ENCODE measurements at regions not wholly inside any gene's neighbourhood (a gene's known extent, or its start where the extent isn't known, plus 50 kb on each side); places are given as distances from the start of the nearest gene placed in this dataset.

DNA sequence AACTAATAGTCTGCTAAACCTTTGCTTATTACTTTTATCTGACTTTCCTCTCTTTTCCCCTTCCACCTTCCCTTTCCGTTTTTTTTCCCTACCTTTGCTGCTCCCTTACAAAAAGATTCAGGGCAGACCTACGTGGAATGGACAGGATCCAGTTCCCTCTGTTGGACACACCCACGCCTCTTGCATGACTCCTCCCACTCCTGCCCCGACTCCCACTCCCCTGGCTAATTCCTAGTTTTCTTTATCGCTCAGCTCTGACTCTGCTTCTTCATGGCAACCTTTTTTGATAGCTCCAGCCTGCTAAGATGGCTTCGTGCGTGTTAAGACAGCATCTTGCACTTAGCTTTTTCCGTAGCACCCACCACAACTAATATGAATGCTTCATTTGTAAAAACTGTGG is 715.6 kb upstream of the NRSN1 start:
- Mint-ChIP-seq H3K27ac (no peak overlapping the region), H3K4me1 (ENCODE audit: low read depth) (no peaks in the 10 kb centered on the region), H3K36me3 (ENCODE audit: low read depth) (no peaks in the 10 kb centered on the region), H3K27me3 (ENCODE audit: low read depth) (no peaks in the 10 kb centered on the region), H3K9me3 (ENCODE audit: insufficient read depth) (peaks cover 4% of the 10 kb centered on the region), H3K4me3 (no peak overlapping the region)
- ATAC-seq: no peak
- ChIA-PET POLR2A (no interaction called here), CTCF (no interaction called here)
- DNase-seq: no peak

DNA sequence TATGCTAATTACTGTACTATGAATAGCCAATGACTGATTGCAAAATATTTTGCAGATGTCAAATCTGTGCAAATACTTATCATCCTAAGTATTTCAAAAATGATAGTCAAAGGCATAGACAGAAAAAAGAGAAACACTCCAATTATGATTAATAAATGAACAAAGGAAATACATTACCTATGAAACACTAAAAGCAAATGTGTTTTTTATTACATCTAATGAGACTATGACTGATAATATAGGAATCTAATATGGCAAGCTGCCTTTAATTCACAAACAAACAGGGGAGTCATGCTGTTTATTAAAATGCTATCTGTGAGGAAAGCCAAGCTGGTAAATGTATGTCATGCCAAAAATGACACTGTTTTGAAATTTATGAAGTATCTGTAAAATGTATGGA is 713.2 kb upstream of the NRSN1 start:
- no peak for ATAC-seq
- Mint-ChIP-seq H3K4me1 (ENCODE audit: low read depth) (no peaks in the 10 kb centered on the region), H3K9me3 (ENCODE audit: insufficient read depth) (peaks cover 4% of the 10 kb centered on the region), H3K36me3 (ENCODE audit: low read depth) (no peaks in the 10 kb centered on the region), H3K27me3 (ENCODE audit: low read depth) (no peaks in the 10 kb centered on the region), H3K4me3 (no peak overlapping the region), H3K27ac (no peak overlapping the region)
- no peak for DNase-seq
- ChIA-PET POLR2A (no interaction called here), CTCF (no interaction called here)

- no peaks in the 10 kb centered on the region for H3K27me3 Mint-ChIP-seq (ENCODE audit: low read depth)
- peaks cover 4% of the 10 kb centered on the region for H3K9me3 Mint-ChIP-seq (ENCODE audit: insufficient read depth)
- no peak overlapping the region for H3K4me3 Mint-ChIP-seq
- no peak overlapping the region for H3K27ac Mint-ChIP-seq
- H3K4me1 Mint-ChIP-seq (ENCODE audit: low read depth): no peaks in the 10 kb centered on the region
- DNase-seq (no peak), ATAC-seq (no peak)
- ChIA-PET POLR2A (no interaction called here), CTCF (no interaction called here)
- no peaks in the 10 kb centered on the region for H3K36me3 Mint-ChIP-seq (ENCODE audit: low read depth)
These were observed 712.5 kb upstream of the NRSN1 start for GRCh38 chr6:23413327-23414050.

DNA sequence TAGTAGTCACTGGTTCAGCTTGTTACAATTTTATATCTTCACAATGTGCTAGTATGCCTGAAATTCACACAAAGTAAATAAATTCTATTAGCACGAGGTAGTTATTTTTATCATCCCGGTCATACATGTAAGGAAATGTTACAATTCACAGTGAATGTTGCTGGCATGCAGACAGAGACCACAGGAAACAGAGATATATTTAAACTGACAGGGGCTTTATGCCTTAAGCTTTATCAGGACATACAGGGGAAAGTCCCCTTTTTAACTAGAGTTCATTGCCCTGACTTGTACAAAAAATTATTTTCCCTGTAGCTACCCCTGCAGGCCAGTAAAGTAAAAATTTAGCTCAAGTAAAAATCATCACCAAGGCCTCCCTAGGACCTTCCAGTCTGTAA is 712.0 kb upstream of the NRSN1 start:
- ChIA-PET POLR2A (no interaction called here), CTCF (no interaction called here)
- Mint-ChIP-seq H3K9me3 (ENCODE audit: insufficient read depth) (peaks cover 4% of the 10 kb centered on the region), H3K27me3 (ENCODE audit: low read depth) (no peaks in the 10 kb centered on the region), H3K4me3 (no peak overlapping the region), H3K27ac (no peak overlapping the region), H3K36me3 (ENCODE audit: low read depth) (no peaks in the 10 kb centered on the region), H3K4me1 (ENCODE audit: low read depth) (no peaks in the 10 kb centered on the region)
- no peak for DNase-seq
- no peak for ATAC-seq

DNA sequence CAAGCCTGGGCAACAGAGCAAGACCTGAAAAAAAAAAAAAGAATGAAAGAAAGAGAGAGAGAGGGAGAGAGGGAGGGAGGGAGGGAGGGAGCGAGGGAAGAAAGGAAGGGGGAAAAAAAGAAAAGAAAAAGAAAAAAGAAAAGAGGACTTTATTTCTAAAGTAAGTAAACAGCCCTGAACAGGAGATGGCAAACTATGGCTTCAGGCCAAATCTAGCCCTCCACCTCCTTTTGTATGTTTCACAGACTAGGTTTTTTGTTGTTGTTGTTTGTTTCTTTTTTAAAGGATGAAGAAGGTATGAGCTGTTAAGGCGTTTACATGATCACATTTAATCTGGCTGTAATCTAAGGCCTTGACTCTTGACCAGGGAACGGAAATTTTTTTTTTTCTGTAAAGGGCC is 711.1 kb upstream of the NRSN1 start:
- Mint-ChIP-seq H3K9me3 (ENCODE audit: insufficient read depth) (peaks cover 4% of the 10 kb centered on the region), H3K36me3 (ENCODE audit: low read depth) (no peaks in the 10 kb centered on the region), H3K27me3 (ENCODE audit: low read depth) (no peaks in the 10 kb centered on the region), H3K4me1 (ENCODE audit: low read depth) (no peaks in the 10 kb centered on the region), H3K4me3 (no peak overlapping the region), H3K27ac (no peak overlapping the region)
- ChIA-PET CTCF (no interaction called here), POLR2A (no interaction called here)
- DNase-seq (no peak), ATAC-seq (no peak)

- H3K4me3 Mint-ChIP-seq: no peak overlapping the region
These were observed 710.1 kb upstream of the NRSN1 start for GRCh38 chr6:23415819-23416427.

DNA sequence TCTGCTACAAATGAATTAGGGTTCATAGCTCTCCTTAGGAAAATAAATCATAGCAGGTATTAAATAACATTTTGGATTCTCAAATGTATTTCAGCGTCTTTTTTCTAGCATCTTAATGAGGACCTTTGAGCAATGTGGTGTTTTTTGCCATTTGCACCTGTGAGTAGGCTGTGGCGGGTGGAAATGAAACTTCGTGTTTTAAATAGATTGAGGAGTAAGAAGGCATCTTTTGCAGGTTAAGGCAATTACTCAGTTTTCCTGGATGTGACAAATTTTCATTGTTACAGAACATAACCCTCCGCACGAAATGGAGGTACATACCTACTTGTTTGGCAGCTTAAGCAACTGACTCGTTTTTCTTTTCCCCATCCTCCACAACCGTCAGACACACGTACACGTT is 708.9 kb upstream of the NRSN1 start:
- no peaks in the 10 kb centered on the region for H3K9me3 Mint-ChIP-seq (ENCODE audit: insufficient read depth)
- H3K4me1 Mint-ChIP-seq (ENCODE audit: low read depth): no peaks in the 10 kb centered on the region
- H3K4me3 Mint-ChIP-seq: no peak overlapping the region
- no peak for ATAC-seq
- no peaks in the 10 kb centered on the region for H3K27me3 Mint-ChIP-seq (ENCODE audit: low read depth)
- H3K27ac Mint-ChIP-seq: no peak overlapping the region
- H3K36me3 Mint-ChIP-seq (ENCODE audit: low read depth): no peaks in the 10 kb centered on the region
- POLR2A ChIA-PET: no interaction called here
- CTCF ChIA-PET: no interaction called here
- DNase-seq: no peak

More at GRCh38 chr6:23415819-23416427, 710.1 kb upstream of the NRSN1 start:
- no peak overlapping the region for H3K27ac Mint-ChIP-seq
- DNase-seq (no peak), ATAC-seq (no peak)
- ChIA-PET CTCF (no interaction called here), POLR2A (no interaction called here)
- no peaks in the 10 kb centered on the region for H3K4me1 Mint-ChIP-seq (ENCODE audit: low read depth)
- no peaks in the 10 kb centered on the region for H3K36me3 Mint-ChIP-seq (ENCODE audit: low read depth)
- H3K27me3 Mint-ChIP-seq (ENCODE audit: low read depth): no peaks in the 10 kb centered on the region
- H3K9me3 Mint-ChIP-seq (ENCODE audit: insufficient read depth): no peaks in the 10 kb centered on the region

DNA sequence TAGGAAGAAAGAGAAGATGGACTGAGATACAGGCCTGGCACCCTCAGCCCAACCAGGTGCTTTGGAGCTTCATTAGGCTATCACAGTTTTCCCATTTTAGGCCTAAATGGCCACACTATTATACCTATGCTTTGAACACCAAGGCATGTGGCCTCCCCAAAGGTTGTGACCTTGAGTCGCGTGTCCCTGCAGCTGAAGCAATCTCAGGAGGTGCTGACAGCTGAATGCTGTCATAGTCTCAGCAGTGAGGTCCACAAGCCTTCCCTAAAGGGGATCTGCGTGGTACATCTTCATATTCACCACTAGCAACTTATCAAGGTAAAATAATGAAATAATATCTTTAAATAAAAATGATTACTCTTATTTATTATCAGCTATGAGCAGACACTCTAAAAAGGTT is 707.9 kb upstream of the NRSN1 start:
- H3K4me3 Mint-ChIP-seq: no peak overlapping the region
- no peak for ATAC-seq
- no peaks in the 10 kb centered on the region for H3K4me1 Mint-ChIP-seq (ENCODE audit: low read depth)
- no peak overlapping the region for H3K27ac Mint-ChIP-seq
- DNase-seq: no peak
- H3K27me3 Mint-ChIP-seq (ENCODE audit: low read depth): no peaks in the 10 kb centered on the region
- ChIA-PET CTCF (no interaction called here), POLR2A (no interaction called here)
- no peaks in the 10 kb centered on the region for H3K9me3 Mint-ChIP-seq (ENCODE audit: insufficient read depth)
- no peaks in the 10 kb centered on the region for H3K36me3 Mint-ChIP-seq (ENCODE audit: low read depth)

DNA sequence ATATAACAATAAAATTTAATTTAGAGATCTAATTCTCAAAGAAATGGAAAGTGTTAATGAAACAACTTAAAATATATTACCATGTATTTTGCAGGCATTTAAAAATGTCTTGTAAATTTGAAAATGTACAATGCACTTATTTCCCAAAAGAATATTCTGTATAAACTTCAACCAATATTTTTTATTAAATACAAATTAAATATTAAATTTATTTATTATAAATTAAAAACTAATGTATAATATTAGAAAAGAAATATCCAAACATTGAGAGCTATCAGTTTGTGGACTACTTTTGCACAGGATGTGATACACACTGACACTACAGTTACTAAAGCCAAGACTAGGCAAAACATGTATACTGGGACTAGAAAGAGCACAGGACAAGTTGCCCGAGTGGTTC is 707.0 kb upstream of the NRSN1 start:
- Mint-ChIP-seq H3K27ac (no peak overlapping the region), H3K27me3 (ENCODE audit: low read depth) (no peaks in the 10 kb centered on the region), H3K36me3 (ENCODE audit: low read depth) (no peaks in the 10 kb centered on the region), H3K9me3 (ENCODE audit: insufficient read depth) (no peaks in the 10 kb centered on the region), H3K4me3 (no peak overlapping the region), H3K4me1 (ENCODE audit: low read depth) (no peaks in the 10 kb centered on the region)
- ATAC-seq (no peak), DNase-seq (no peak)
- POLR2A ChIA-PET: no interaction called here
- CTCF ChIA-PET: no interaction called here

DNA sequence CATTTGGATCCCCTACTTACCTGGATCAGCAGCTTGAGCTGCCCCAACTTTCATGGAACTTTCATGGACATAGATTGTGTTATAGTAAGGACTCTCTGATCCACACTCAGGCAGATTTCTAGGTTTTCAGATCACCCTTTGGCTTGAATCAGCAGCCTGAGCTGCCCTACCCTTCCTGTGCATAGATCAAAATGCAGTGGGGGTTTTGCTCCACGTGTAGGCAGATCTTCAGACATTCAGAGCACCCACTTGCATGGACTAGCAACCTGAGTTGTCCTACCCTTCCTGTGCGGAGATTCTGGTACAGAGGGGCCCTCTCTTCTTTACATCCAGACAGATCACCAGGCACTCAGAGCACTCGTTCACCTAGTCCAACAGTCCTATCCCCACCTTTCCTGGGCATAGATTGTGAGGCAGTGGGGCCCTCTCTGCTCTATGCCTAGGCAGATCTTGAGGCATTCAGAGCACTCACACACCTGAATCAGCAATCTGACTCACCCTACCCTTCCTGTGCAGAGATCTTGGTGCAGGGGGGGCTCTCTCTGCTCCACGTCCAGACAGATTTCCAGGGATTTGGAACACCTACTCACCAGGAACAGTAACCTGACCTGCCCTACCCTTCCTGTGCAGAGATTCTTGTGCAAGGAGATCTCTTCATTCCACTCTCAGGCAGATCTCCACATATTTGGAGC is 705.2 kb upstream of the NRSN1 start:
- ChIA-PET POLR2A (no interaction called here), CTCF (no interaction called here)
- no peak overlapping the region for H3K4me3 Mint-ChIP-seq
- H3K27ac Mint-ChIP-seq: no peak overlapping the region
- H3K4me1 Mint-ChIP-seq (ENCODE audit: low read depth): no peaks in the 10 kb centered on the region
- DNase-seq (no peak), ATAC-seq (no peak)
- no peaks in the 10 kb centered on the region for H3K27me3 Mint-ChIP-seq (ENCODE audit: low read depth)
- H3K9me3 Mint-ChIP-seq (ENCODE audit: insufficient read depth): no peaks in the 10 kb centered on the region
- H3K36me3 Mint-ChIP-seq (ENCODE audit: low read depth): no peaks in the 10 kb centered on the region

DNA sequence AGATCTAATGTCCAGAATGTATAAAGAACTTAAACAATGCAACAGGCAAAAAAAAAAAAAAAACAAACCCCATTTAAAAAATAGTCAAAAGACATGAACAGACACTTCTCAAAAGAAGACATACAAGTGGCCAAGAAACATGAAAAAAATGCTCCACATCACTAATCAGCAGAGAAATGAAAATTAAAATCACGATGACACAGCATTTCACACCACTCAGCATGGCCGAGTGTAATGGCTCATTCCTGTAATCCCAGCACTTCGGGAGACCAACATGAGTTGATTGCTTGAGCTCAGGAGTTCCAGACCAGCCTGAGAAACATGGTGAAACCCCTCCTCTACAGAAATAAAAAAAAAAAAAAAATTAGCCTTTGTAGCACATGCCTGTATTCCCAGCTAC is 701.4 kb upstream of the NRSN1 start:
- CTCF ChIA-PET: no interaction called here
- Mint-ChIP-seq H3K9me3 (ENCODE audit: insufficient read depth) (peaks cover under 1% of the 10 kb centered on the region), H3K36me3 (ENCODE audit: low read depth) (no peaks in the 10 kb centered on the region), H3K27ac (no peak overlapping the region), H3K4me3 (no peak overlapping the region), H3K4me1 (ENCODE audit: low read depth) (no peaks in the 10 kb centered on the region), H3K27me3 (ENCODE audit: low read depth) (no peaks in the 10 kb centered on the region)
- DNase-seq (no peak), ATAC-seq (no peak)
- POLR2A ChIA-PET: no interaction called here

DNA sequence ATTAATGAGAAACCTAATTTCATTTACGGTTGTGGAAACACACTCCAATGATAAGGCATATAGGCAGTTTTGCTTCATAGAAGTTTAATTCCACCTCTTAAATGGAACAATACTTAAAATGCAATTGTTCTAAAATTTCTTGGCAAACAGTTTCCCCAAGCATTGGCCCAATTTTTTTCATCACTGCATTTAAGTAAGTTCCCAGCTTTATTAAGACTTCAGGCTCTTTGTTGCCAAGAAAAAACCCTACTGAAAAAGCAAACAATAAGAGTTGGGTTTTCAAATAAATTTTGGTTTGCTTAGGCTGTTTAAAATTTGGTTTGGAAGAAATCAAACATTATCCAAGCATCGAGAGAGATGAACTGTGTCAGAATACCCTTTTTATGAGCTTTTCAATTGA is 690.9 kb upstream of the NRSN1 start:
- H3K4me1 Mint-ChIP-seq (ENCODE audit: low read depth): no peaks in the 10 kb centered on the region
- ATAC-seq (no peak), DNase-seq (no peak)
- no peak overlapping the region for H3K4me3 Mint-ChIP-seq
- CTCF ChIA-PET: no interaction called here
- H3K27ac Mint-ChIP-seq: no peak overlapping the region
- POLR2A ChIA-PET: no interaction called here
- no peaks in the 10 kb centered on the region for H3K27me3 Mint-ChIP-seq (ENCODE audit: low read depth)
- no peaks in the 10 kb centered on the region for H3K36me3 Mint-ChIP-seq (ENCODE audit: low read depth)
- no peaks in the 10 kb centered on the region for H3K9me3 Mint-ChIP-seq (ENCODE audit: insufficient read depth)

DNA sequence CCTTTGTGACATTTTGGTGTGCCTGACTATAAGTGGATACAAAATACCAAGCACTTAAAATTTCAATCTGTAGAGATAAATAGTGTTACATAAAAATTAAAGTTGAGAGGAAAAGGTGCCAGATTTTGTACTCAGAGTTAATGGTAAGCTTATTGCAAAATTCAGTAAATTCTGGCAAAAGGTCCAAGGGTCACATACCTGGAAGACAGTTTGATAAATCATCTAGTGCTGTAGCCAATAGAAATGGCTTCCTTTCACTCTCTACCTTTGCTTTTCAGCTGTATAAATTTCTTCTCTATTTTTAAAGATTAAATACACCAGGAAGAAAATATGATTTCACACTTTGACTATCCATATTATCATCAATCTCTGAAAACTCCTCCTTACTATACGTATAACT is 690.2 kb upstream of the NRSN1 start:
- H3K4me1 Mint-ChIP-seq (ENCODE audit: low read depth): no peaks in the 10 kb centered on the region
- ChIA-PET POLR2A (no interaction called here), CTCF (no interaction called here)
- no peaks in the 10 kb centered on the region for H3K9me3 Mint-ChIP-seq (ENCODE audit: insufficient read depth)
- H3K27ac Mint-ChIP-seq: no peak overlapping the region
- no peaks in the 10 kb centered on the region for H3K27me3 Mint-ChIP-seq (ENCODE audit: low read depth)
- no peaks in the 10 kb centered on the region for H3K36me3 Mint-ChIP-seq (ENCODE audit: low read depth)
- H3K4me3 Mint-ChIP-seq: no peak overlapping the region
- ATAC-seq (no peak), DNase-seq (no peak)

Data from activated CD8-positive, alpha-beta T cell treated with anti-CD3 and anti-CD28 coated beads, Interleukin-2, amount 10 ng/mL, durations not matched to agents 7 days and 5 days (primary cell).